ENCODE measurements at regions not wholly inside any gene's neighbourhood (a gene's known extent, or its start where the extent isn't known, plus 50 kb on each side); places are given as distances from the start of the nearest gene placed in this dataset.

GRCh38 chr7:46146454-46147255, 225.6 kb upstream of the IGFBP3 start:
- TF ChIP-seq CTCF (conservative IDR thresholded peaks at IDR 0.05; ENCODE audit: low read length) (no peak), EZH2phosphoT487 (IDR thresholded peaks at IDR 0.05; ENCODE audit: borderline replicate concordance, low read depth, low read length) (no peak)
